Astrocyte of the hippocampus (primary cell): ENCODE measurements at regions not wholly inside any gene's neighbourhood (a gene's known extent, or its start where the extent isn't known, plus 50 kb on each side); places are given as distances from the start of the nearest gene placed in this dataset.
"Not testable (repeated sequence)": the region's sequence is repeated elsewhere in the genome, so short reads cannot be mapped to it uniquely, and the experiment has no call there.

ENCODE experiments used
- DNase-seq: peaks from one replicate; pipeline ENCODE4 v3.0.0; 2011; ENCODE audit warnings: low read depth, low spot score

GRCh38 chr12:131389054-131390013, 321.6 kb upstream of the SFSWAP start:
- DNase-seq: no peak

- DNase-seq: peak; percentile 39
Observed at GRCh38 chr12:131390412-131391334, 320.2 kb upstream of the SFSWAP start.

GRCh38 chr12:131391399-131391798, 319.5 kb upstream of the SFSWAP start:
- DNase-seq: no peak

- DNase-seq: not testable (repeated sequence)
Observed at GRCh38 chr12:131394752-131395151, 316.1 kb upstream of the SFSWAP start.

DNA sequence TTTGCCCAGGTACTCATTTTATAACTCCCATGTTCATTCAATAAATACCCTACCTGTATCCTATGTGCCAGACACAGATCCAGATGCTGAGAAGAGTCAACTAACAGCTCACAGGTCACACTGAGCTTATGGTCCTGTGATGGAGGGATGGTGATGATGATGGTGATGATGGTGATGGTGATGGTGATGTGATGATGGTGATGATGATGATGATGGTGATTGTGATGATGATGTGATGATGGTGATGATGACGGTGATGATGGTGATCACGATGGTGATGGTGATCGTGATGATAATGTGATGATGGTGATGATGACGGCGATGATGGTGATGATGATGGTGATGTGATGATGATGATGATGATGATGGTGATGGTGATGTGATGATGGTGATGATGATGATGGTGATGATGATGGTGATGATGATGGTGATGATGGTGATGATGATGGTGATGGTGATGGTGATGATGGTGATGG, 315.6 kb upstream of the SFSWAP start:
- DNase-seq: not testable (repeated sequence)

GRCh38 chr12:131395971-131396573, 314.8 kb upstream of the SFSWAP start:
- DNase-seq: no peak

DNA sequence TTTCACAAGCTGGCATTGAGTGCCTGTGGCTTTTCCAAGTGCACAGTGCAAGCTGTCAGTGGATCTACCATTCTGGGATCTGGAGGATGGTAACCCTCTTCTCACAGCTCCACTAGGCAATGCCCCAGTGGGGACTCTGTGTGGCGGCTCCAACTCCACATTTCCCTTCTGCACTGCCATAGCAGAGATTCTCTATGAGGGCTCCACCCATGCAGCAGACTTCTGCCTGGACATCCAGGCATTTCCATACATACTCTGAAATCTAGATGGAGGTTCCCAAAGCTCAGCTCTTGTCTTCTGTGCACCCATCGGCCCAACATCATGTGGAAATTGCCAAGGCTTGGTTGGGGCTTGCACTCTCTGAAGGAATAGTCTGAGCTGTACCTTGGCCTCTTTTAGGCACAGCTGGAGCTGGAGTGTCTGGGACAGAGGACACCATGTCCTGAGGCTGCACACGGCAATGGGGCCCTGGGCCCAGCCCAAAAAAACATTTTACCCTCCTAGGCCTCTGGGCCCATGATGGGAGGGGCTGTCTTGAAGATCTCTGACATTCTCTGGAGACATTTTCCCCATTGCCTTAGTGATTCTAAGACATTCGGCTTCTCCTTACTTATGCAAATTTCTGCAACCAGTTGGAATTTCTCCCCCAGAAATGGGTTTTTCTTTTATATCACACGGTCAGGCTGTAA, 313.3 kb upstream of the SFSWAP start:
- no peak for DNase-seq

- DNase-seq: no peak
Observed at GRCh38 chr12:131399000-131399399, 311.9 kb upstream of the SFSWAP start.

DNA sequence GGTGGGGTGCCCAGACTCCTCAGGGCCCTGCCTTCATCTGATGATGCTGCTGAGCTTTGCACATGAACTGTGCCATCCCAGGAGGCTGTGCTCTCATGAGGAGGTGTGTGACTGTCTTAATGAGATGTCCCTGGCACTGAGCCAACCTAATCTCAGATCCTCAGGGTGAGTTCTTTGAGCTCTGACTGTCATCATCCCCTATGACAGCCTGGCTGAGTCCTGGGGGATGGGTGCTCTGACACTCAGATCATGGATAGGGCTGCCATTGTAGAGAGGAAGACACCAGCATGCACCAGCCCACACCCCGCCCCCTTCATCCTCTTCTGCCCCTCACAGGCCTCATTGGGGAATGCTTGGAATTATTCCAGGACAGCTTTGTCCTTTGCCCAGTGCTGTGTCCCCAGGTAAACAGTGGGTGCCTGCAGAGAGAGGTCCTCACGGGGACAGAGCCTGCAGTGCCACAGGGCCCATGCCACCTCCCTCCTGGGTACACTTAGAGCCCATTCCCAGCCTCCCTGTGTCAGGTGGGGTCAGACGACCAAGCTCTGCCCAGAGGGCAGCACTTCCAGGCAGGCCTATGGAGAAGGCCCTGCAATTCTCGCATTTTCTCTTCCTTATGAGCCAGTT, 310.1 kb upstream of the SFSWAP start:
- DNase-seq: not testable (repeated sequence)

- not testable (repeated sequence) for DNase-seq
Observed at GRCh38 chr12:131401907-131402633, 308.8 kb upstream of the SFSWAP start.

- DNase-seq: no peak
Observed at GRCh38 chr12:131402781-131403396, 308.0 kb upstream of the SFSWAP start.

- DNase-seq: no peak
Observed at GRCh38 chr12:131403676-131404075, 307.2 kb upstream of the SFSWAP start.

DNA sequence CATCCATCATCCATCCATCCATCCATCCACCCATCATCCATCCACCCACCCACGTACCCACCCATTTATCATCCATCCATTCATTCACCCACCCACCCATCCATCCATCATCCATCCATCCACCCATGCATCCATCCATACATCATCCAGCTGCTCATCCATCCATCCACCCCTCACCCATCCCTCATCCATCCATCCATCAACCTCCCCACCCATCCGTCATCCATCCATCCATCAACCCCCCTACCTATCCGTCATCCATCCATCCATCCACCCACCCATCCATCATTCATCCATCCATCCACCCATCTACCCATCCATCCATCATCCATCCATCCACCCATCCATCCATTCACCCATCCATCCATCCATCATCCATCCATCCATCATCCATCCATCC, 306.2 kb upstream of the SFSWAP start:
- DNase-seq: no peak

DNA sequence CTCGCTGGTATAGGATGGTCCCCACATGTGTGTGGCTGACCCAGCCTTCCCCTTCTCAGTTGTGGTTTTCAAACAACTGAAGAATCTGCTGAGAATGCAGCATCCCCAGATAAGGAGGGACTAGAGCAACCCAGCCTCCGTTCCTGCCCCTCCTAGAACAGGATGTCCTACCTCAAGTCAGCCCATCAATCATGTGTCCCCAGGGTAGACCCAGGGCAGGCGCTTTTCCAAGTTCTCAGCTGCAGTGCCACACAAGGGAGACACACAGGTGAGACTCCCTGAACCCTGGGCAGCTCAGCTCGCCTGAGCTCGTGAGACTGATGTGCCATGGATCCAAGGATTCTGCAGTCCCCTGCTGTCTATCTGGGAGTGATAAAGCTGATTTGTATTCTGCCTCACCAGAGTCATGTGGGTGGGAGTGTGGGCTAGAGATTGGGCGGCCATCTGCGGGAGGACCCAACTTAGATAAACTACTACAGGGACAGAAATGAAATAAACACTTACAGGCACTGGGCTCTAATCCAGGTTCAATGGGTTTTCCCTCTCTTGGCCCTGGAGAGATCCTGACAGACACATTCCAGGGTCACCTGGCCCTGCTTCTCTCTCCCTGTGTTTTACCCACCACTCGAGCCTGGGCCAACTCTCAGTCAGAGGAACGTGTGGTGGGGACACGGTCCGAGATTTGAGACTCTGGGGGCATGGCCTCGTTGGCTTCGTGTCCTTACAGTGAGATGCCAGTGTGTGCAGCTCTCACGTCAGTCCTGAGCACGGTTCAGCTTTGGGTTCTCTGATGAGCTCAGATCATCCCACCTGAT, 303.5 kb upstream of the SFSWAP start:
- no peak for DNase-seq

- DNase-seq: no peak
Observed at GRCh38 chr12:131408036-131408365, 302.9 kb upstream of the SFSWAP start.

- no peak for DNase-seq
Observed at GRCh38 chr12:131408484-131408883, 302.4 kb upstream of the SFSWAP start.

DNA sequence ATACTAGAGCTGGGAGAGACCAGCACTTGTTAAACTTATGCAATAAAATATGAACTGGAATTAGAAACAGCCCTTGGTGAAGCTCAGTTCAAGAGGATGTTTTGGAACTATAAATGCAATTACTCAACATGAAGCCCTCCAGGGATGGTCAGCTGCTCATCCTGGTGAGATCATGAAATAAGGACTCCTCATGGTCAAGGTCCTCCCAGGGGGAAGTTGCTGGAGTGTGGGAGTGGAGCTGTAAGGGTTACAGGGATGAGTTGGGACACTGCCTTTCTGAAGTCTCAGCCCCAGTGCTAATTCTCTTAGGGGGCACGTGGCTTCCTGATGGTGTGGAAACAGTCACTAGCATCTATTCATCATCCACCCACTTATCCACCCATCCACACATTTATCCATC, 301.7 kb upstream of the SFSWAP start:
- no peak for DNase-seq

DNA sequence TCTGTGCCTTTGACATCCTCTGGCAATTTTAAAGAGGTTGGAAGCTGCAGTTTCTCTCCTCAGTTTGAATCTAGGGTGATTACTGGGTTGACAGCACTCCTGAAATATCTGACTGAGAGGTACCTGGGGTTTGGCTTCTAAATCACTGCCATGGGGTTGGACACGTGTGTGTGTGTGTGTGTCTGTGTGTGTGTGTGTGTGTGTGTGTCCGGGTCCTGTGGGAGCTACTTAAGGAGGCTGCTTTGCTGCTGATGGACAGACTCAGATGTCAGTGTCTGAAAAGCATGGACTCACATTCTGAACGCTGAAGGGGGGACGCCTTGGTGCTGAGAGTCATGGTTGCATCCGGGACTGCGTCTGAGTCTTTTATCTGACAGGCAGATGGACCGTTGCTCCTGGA, 299.1 kb upstream of the SFSWAP start:
- not testable (repeated sequence) for DNase-seq

- DNase-seq: no peak
Observed at GRCh38 chr12:131413006-131413405, 297.9 kb upstream of the SFSWAP start.
